ENCODE measurements at regions not wholly inside any gene's neighbourhood (a gene's known extent, or its start where the extent isn't known, plus 50 kb on each side); places are given as distances from the start of the nearest gene placed in this dataset.

DNA sequence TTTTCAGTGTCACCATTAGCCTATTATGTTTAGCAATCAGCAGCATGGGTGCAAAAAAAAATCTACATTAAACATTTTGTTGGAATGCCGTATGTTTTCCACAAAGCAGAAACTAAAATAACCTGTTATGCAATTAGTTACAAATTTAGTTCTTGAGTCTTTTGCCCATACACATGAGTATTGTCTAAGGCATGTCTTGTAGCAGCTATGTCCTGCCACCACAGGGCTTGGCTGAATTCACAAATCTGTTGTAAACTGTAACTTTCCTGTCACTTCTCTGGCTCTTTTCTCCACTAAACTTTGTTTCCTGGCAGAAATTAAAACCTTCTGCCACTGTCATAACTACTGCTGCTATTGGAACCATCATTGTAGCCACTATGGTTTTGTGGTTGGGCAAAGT lies 277.9 kb upstream of the SPRY2 start:
- in situ Hi-C loops (cut with HindIII; ENCODE audit: low sequenced_read_pairs) = no loop called here

DNA sequence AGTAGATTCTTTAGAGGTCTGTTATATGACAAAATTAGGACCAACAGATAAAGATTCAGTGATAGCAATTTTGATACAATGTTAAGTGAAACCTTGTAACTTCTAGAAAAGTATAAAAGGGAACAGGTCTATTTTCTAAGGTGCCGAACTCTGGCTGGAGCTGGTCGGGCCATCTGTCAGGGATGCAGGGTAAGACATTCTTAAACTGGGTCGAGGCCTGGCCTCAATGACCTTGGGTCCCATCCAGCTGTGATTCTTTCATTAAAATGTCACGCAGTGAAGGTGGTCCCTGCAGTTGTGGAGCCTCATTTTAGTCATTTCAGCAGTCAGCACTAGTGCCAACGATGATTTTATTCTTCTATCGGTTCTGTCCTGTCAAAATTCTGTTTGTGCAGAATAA lies 271.9 kb upstream of the SPRY2 start:
- in situ Hi-C loops (cut with HindIII; ENCODE audit: low sequenced_read_pairs) = no loop called here

DNA sequence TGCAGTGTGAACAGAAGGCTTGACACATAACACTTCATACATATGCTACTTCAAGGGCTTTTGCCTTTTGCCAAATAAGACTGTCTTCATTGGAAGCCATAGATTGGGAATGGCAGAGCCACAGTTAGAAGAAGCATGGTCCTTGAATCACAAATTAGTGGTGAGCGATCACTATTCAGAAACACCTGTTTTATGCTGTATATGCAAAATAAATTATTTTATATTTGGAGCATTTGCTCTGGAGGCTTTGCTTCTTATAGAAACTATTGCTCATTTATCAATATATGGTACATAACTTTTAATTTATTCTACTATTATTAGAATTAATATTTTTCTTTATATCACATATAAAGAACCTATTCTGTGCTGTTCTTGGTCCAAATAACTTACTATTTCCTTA lies 270.4 kb upstream of the SPRY2 start:
- in situ Hi-C loops (cut with HindIII; ENCODE audit: low sequenced_read_pairs) = no loop called here

DNA sequence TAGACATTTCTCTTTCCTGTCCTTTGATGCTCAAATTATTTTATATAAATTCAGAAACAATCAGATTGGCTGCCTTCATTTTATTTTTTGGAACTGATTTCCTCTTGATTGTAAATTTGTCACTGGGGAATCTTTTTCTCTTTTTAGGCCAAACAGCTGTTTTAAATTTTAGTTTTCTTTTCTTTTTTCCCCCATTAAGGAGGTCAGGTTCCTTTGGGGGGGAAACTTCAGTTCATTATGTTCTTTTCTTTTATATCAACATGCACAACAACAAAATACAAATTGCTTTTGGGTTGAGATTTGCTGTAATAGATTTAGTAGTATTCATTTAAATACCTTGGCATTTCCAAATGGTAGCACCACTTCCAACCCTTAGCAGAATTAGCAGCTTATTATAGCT lies 264.8 kb upstream of the SPRY2 start:
- in situ Hi-C loops (cut with HindIII; ENCODE audit: low sequenced_read_pairs) = no loop called here

DNA sequence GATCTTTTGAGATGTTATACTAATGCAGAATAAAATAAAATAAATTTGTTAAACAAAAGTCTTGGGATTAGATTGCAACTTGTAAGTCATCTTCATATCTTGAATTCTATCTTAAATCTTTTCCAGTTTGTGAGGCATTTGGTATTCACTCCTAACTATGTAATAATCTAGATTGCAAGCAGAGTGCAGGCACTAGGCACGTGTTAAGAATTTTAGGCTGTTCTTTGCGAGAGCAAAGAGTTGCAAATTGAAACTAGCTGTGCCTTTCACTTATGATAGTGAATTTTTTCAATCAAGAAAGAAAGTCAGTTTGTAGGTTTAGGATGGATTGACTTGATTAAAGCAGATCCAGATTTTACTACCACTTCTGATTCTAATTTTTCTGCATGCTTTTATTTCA lies 264.1 kb upstream of the SPRY2 start:
- in situ Hi-C loops (cut with HindIII; ENCODE audit: low sequenced_read_pairs) = no loop called here

DNA sequence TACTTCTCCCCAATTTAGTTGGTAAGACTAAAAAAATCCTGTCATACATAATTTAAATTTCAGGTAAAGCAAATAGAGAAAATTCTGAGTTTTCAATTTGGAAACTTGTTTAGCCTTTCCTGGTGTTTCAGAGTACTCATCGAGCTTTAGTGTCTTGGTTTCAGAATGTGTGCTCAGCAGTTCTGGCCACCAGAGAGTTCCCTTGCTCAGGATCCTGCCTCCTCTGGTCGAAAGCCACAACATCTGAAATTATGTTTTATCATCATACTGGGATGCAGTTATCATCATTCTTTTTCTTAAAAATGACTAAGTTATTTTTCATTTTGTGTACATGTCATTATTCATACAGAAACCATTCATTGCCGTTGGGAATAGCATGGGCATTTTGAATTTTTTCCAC lies 263.2 kb upstream of the SPRY2 start:
- in situ Hi-C loops (cut with HindIII; ENCODE audit: low sequenced_read_pairs) = no loop called here

DNA sequence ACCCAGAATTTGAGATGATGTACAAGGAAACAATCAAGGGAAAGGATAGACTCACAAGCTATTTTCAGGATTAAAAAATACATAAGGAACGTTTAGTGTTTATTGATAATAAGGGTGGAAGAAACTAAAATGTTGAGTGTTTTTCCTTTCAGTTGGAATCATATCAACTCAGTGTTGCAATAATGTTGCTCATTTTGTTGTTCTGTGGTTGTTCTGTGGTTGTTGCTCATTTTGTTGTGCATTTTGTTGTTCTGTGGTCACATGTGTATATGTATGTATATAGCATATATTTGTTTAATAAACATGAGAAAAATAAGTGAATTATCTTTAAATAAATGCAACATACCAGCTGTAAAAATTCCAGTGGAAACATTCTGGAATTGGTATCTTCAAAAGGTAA lies 262.4 kb upstream of the SPRY2 start:
- in situ Hi-C loops (cut with HindIII; ENCODE audit: low sequenced_read_pairs) = no loop called here

DNA sequence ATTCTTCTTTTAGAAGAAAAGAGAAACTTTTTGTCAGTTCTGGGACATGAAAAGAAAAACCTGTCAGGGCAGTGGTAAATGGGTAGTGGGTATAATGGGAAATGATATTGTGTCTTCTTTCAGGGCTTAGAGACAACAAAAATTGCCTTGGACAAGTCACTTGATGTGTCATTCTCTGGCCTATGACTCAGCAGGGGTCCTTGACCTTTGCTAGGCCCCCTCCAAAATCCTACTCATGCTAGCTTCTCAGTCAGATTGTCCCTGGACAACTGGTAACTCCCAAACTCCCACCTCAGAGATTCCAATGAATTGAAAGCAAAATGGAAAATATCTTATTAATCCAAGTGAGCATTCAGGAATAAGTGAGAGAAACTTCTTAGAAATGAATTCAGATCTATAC lies 258.8 kb upstream of the SPRY2 start:
- in situ Hi-C loops (cut with HindIII; ENCODE audit: low sequenced_read_pairs) = no loop called here

DNA sequence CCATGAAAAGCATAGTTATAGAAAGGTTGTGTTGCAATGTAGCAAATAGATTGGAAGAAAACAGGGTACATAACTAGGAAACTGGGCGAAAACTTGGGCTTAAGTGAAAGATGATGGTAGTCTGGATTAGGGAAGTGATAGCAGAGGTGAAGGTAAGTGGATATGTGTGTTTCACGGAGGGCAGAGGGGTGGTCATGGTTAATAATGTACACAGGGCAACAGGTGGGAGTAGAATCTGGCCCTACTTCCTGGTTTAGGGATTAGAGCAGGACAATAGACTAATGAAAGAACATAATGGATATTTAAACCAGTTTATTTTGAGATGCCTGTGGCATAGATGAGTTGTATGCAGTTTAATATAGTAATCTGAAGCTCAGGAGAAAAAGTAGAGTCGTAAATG lies 257.3 kb upstream of the SPRY2 start:
- in situ Hi-C loops (cut with HindIII; ENCODE audit: low sequenced_read_pairs) = no loop called here

DNA sequence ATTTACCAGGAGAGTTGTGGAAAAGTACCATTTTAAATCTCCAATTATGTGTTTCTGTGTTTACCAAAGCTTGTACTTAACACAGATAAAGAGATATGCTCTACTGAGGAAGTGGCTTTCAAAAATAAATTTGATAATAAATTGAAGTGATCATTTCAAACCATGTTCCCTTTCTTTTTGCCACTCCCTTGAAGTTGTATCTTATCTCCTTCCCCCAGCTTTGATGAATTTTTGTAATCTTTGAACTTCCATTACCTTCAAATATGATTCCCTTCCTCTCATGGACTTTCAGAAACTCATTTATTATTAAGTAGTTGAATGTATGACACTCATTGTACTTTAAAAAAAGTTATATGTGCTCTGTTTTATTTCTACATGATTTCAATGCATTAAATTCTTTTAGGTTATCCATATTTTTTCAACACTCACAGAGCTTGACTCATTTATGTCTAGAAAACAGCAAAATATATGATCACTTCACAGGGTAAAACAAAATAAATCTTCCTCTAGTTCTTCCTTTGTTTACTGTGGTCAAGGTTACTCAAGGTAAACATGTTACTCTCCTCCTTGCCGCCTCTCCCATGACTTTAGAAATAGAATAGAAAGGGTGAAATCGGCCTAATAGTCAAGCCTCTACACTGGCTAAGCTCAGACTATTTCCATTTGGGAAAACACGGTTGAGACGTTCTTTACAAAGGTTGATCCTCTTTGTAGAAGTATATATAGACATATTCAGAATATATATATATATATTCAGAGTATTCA lies 251.2 kb upstream of the SPRY2 start:
- in situ Hi-C loops (cut with HindIII; ENCODE audit: low sequenced_read_pairs) = no loop called here

DNA sequence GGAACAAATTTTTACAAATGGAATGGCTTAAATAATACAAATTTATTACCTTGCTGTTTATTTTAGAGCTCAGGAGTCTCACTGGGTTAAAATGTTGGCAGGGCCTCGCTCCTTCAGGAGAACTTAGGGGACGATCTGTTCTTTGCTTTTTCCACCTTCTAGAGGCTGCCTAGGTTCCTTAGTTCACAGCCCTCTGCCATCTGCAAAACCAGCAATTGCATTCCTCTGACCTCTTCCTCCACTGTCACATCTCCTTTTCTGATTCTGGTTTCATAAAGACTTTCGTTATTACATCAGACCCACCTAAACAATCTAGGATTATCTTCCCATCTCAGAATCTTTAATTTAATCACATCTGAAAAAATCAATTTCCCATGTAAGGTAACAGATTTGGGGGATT lies 249.6 kb upstream of the SPRY2 start:
- in situ Hi-C loops (cut with HindIII; ENCODE audit: low sequenced_read_pairs) = no loop called here

DNA sequence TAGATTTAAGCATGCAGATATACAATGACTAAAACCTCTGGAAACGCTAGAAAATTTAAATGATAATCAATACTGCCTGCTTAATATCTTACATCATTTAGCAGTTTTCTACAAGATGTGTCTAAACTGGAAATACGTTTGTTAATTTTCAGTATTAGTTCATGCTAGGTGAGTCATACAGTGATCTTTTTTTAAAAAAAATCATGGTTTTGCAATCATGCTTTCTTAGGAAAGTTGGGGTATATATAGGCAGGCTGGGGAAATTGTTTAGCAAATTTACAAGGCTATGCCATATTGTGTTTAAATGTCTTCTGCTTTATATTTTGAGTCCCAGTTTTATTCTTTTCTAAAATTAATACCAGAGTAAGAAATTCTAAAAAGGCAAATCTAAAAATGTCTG lies 245.4 kb upstream of the SPRY2 start:
- in situ Hi-C loops (cut with HindIII; ENCODE audit: low sequenced_read_pairs) = no loop called here

DNA sequence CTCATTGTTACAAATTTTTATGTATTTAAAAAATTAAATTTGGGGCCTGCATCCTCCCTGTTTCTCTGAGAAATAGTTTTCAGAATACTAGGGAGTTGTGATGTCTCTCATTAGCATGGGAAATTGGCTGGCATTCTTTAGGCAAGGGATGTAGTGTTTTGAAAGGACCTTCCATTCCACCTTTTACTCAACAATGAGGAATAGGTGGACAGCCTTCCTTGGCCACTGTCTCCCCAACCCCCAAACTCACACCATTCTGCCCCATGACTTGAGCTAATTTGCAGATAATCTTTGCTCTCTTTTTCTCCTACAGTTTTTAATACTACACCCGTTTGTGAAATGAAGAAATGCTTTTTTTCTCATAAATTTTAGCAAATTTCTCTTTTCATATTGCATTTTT lies 244.6 kb upstream of the SPRY2 start:
- in situ Hi-C loops (cut with HindIII; ENCODE audit: low sequenced_read_pairs) = no loop called here

DNA sequence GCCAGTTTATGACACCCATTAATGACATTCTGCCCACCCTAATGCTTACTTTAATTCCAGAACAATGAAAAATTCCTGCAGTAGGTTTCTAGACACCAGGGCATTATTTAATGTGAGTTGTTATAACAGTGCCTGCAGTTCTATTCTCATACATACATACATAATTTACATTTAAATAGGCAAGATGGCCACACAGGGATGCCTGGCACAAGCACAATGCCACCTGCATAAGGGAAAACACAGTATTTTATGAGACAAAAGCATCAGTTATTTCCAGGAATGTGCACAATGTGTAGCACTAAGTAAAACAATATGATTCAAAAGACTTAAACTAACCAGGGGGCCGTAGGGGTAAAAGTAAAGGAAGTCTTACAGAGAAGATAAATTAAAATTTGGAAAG lies 243.9 kb upstream of the SPRY2 start:
- in situ Hi-C loops (cut with HindIII; ENCODE audit: low sequenced_read_pairs) = no loop called here

DNA sequence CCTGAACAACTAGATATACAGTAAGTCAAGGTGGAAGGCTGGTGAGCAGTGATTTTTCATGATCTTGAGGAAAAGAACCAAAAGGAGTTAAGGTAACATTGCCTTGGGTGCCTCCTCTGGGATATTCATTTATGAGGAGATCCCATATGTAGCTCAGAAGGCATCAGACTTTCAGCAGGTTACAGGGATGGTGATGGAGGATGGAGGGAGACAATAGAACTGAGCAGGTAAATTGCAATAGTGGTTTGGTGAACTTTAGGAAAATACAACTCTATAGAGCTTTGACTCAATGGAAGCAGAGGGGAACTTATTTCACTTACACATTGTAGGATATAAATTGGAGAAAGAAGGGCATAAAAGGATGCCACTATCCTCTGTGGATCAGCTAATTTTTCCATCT lies 243.4 kb upstream of the SPRY2 start:
- in situ Hi-C loops (cut with HindIII; ENCODE audit: low sequenced_read_pairs) = no loop called here

DNA sequence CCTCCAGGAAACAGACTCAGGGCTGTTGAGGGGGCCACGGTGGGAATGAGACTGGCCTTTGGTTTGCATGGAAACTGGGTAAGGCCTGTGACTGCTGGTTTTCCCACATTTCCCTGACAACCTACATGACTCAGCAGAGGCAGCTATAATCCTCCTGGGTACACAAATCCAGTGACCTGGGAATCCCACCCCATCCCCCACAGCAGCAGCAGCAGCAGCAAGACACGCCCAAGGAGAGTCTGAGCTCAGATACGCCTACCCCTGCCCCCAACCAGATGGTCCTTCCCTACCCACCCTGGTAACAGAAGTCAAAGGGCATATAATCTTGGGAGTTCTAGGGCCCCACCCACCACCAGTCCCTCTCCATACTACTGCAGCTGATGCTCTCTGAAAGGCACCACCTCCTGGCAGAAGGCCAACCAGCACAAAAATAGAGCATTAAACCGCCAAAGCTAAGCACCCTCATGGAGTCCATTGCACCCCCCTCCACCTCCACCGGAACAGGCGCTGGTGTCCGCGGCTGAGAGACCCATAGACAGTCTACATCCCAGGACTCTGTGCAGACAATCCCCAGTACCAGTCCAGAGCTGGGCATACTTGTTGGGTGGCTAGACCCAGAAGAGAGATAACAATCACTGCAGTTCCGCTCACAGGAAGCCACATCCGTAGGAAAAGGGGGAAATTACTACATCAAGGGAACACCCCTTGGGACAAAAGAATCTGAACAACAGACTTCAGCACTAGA lies 237.2 kb upstream of the SPRY2 start:
- in situ Hi-C loops (cut with HindIII; ENCODE audit: low sequenced_read_pairs) = no loop called here

DNA sequence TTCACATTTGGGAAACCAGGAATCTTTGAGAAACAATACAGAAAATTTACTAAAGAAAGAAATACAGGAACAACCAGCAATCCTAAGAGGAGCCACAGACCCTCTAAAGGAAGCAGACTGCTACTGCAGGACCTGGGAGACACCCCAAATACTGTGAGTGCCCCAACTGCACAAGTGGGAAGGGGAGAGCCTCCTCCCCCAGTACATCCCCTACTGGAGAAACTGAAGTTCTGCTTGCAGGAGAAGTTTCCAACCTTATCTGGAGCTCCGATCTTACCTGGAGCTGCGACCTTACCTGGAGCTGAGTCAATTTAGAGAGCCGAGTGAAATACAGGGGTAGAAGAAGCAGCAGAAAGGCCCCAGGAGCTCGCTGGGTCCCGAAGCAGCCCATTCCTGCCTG lies 236.4 kb upstream of the SPRY2 start:
- in situ Hi-C loops (cut with HindIII; ENCODE audit: low sequenced_read_pairs) = no loop called here

DNA sequence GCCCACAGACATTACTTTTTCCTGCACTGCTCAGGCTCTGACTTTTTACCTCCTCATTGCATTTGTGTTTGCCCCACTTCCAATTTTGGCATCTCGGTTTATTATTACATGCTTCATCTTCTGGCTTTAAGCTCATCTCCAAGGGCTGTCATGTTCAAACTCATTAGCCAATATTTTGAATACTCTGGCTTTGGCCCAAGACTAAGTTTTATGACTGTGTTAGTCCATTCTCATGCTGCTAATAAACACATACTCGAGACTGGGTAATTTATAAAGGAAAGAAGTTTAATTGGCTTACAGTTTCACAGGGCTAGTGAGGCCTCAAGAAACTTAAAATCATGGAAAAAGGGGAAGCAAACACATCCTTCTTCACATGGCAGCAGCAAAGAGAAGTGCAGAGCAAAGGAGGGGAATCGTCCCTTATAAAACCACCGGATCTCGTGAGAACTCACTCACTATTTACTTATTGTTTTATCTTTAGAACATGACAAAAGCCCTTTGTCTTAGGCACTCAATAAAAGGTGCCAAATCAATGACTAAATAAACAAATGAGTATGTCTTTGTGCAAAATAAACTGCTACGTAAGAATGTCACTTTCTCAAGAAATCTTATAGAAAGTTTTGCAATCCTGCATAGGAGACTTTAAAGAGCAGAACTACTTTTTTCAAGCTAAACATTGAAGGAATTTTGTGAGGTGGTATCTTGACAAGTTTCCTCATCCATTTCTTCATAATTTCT lies 233.4 kb upstream of the SPRY2 start:
- in situ Hi-C loops (cut with HindIII; ENCODE audit: low sequenced_read_pairs) = loop anchor here (5.0 kb wide), 1 partner anchor 97 kb away; no protein-coding TSS in a partner anchor

DNA sequence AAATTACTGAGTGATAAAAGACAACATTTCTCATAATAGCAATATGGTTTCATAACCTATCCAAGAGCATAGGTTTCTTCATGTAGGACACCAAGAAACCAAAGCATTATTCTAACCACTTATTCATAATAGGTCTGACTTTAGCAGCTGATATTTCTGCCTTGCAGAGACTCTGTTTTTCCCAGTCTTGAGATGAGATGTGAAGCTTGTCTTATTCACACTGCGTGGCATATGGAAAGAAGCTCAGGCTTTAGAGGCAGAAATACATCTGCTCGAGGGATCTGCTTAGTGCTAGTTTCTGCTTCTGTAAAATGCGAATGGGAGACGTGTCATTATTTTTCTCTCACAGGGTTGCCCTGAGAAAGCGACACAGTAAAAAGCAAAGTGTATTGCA lies 232.0 kb upstream of the SPRY2 start:
- in situ Hi-C loops (cut with HindIII; ENCODE audit: low sequenced_read_pairs) = loop anchor here (5.0 kb wide), 1 partner anchor 96 kb away; no protein-coding TSS in a partner anchor

DNA sequence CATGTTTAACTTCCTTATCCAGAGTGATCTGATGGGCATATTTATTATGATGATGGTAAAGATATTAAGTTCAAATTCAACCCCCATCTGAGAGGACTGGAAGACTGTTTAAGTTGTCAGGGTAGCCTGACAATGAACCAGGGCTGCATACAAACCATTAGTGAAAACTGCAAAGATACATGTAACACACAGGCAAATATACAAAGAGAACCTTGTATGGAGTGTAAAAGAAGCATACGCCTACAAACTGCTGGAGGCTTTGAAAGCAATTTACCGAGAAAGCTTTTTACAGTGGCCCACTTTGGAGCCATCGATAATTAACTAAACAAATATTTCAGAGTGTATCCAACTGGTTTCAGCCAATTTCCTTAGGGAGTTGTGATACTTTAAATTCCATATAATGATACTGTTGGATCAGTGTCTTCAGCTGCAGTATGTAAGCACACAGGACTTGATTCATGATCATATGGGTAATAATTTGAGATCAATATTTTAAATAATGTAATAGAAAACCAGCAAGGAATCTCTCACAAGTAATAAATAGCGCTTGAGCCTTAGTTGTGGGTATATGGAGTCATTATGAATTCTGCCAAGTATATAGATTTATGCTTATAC lies 231.5 kb upstream of the SPRY2 start:
- in situ Hi-C loops (cut with HindIII; ENCODE audit: low sequenced_read_pairs) = loop anchor here (5.0 kb wide), 1 partner anchor 95 kb away; no protein-coding TSS in a partner anchor

Data from endothelial cell of hepatic sinusoid (primary cell).